HG03175 (cell line): ENCODE measurements at regions not wholly inside any gene's neighbourhood (a gene's known extent, or its start where the extent isn't known, plus 50 kb on each side); places are given as distances from the start of the nearest gene placed in this dataset.

Source experiments
- ATAC-seq: cut with Tn5 transposase; IDR thresholded peaks from one replicate; pipeline ENCODE4 v1.9.1; 2021; ENCODE audit warnings: mild to moderate bottlenecking, moderate library complexity; ENCODE audit not compliant: unreplicated experiment

DNA sequence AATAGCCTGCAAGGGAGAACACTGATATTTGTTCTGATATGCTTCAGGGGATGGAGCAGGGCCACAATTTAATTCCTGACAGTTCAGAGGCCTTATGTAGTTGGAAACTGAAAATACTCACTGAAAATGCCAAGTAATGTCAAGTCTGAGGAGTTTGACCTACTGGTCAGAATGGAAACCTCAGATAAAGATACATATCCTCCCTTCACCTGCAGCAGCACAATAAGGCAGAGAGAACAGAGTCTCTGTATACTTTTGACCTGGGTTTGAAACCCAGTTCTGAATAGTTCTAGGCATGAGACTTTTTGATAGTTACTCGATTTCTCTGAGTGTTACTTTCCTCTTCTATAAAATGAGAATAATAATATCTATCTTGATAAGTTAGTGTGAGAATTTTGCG, 65.8 kb upstream of the TRPC5 start:
- no peak for ATAC-seq

DNA sequence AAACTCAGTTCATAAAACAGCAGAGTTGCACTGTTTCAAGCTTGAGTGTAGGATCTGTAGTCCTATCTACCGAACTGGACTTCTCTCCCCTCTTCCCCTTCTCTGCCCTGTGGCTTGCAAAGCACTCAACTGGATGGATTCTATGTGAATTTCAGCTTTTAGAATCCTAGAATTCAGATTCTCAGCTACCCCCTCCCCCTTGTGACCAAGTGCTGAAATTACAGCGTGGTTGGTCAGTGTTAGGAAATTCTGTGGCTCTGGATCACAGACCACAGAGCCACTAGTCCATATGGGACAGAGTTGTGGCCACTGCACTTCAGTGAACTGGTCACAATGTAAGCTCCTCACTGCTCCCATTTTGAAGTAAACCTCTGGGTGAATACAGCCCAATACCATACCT, 64.6 kb upstream of the TRPC5 start:
- no peak for ATAC-seq

DNA sequence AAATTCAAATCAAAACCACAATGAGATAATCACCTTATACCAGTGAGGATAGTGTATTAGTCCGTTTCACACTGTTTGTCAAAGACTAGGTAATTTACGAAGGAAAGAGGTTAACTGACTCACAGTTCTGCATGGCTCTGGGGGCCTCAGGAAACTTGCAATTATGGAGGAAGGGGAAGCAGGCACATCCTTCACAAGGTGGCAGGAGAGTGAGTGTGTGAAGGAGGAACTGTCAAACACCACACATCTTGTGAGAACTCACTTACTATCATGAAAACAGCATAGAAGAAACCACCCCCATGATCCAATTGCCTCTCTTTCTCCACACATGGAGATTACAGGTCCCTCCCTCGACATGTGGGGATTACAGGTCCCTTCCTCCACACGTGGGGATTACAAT, 54.7 kb upstream of the TRPC5 start:
- ATAC-seq: no peak
